HEK293 (cell line): ENCODE measurements at regions not wholly inside any gene's neighbourhood (a gene's known extent, or its start where the extent isn't known, plus 50 kb on each side); places are given as distances from the start of the nearest gene placed in this dataset.

Experiments used
- CTCF ChIA-PET: fragments of 350-600 bp; formaldehyde crosslinking; extraction: SDS; loops from one replicate; lab custom pipeline; 2021; ENCODE audit warnings: antibody characterized with exemption; lab: Yijun Ruan, JAX
- POLR2A ChIA-PET: fragments of 300-600 bp; formaldehyde crosslinking; extraction: SDS; loops from one replicate; lab custom pipeline; 2020; ENCODE audit warnings: antibody characterized with exemption, inconsistent platforms; lab: Yijun Ruan, JAX
- H3K27ac ChIP-seq: fragments of 200-500 bp; sonication (Bioruptor generic); 2 replicates; pipeline ENCODE4 v1.5.1; 2014; ENCODE audit warnings: low read depth, low read length, control low read depth, inconsistent platforms; ENCODE audit errors: extremely low read depth
- H3K36me3 ChIP-seq, 2 experiments: fragments of 200-500 bp in 1 of 2; sonication (Bioruptor generic) in 1 of 2; 1 replicate in 1 of 2; 2 replicates in 1 of 2; pipeline ENCODE4 v1.5.1; 2014 to 2017; ENCODE audit warnings: inconsistent platforms in 2 of 2, low read length in 2 of 2; ENCODE audit not compliant: control insufficient read depth in 2 of 2, insufficient read depth in 1 of 2
- H3K4me1 ChIP-seq: fragments of 200-500 bp; sonication (Bioruptor generic); 2 replicates; pipeline ENCODE4 v1.5.1; 2014; ENCODE audit warnings: mild to moderate bottlenecking, low read length, inconsistent platforms; ENCODE audit not compliant: control insufficient read depth, insufficient read depth
- H3K4me3 ChIP-seq: 2 replicates; pipeline ENCODE4 v1.5.1; 2011; ENCODE audit warnings: low read depth, mild to moderate bottlenecking, control low read depth, low read length, moderate library complexity
- H3K9me3 ChIP-seq: fragments of 200-500 bp; sonication (Bioruptor generic); 2 replicates; pipeline ENCODE4 v1.5.1; 2014; ENCODE audit warnings: low read depth, low read length, inconsistent platforms; ENCODE audit not compliant: control insufficient read depth, insufficient read depth
- KLF1 ChIP-seq: fragments of 450-650 bp; formaldehyde crosslinking; IDR thresholded peaks from 2 replicates; pipeline ENCODE4 v1.5.1; 2016; ENCODE audit warnings: missing biosample characterization, missing genetic modification characterization
- KLF9 ChIP-seq: fragments of 450-650 bp; formaldehyde crosslinking; IDR thresholded peaks from 2 replicates; pipeline ENCODE4 v1.5.1; 2016; ENCODE audit warnings: missing biosample characterization, missing genetic modification characterization, low read depth
- OSR2 ChIP-seq: fragments of 450-650 bp; formaldehyde crosslinking; IDR thresholded peaks from 2 replicates; pipeline ENCODE4 v1.5.1; 2016; ENCODE audit warnings: missing biosample characterization, missing genetic modification characterization
- SETDB1 ChIP-seq: IDR thresholded peaks from one replicate; pipeline ENCODE4 v1.6.1; 2017; ENCODE audit warnings: mild to moderate bottlenecking, low read length, moderate library complexity, mixed read lengths; ENCODE audit not compliant: insufficient read length
- TRIM28 ChIP-seq: IDR thresholded peaks from 2 replicates; pipeline ENCODE4 v1.6.1; 2011; ENCODE audit warnings: low read length, control low read depth, borderline replicate concordance
- ZFP69B ChIP-seq: fragments of 450-650 bp; formaldehyde crosslinking; IDR thresholded peaks from 2 replicates; pipeline ENCODE4 v1.5.1; 2016; ENCODE audit warnings: missing biosample characterization, missing genetic modification characterization
- ZNF132 ChIP-seq: fragments of 450-650 bp; formaldehyde crosslinking; IDR thresholded peaks from 2 replicates; pipeline ENCODE4 v1.5.1; 2017; ENCODE audit warnings: missing biosample characterization, missing genetic modification characterization, borderline replicate concordance
- ZNF184 ChIP-seq: fragments of 450-650 bp; IDR thresholded peaks from 2 replicates; pipeline ENCODE4 v1.5.1; 2018; ENCODE audit warnings: missing biosample characterization, mild to moderate bottlenecking, missing genetic modification characterization
- ZNF211 ChIP-seq: fragments of 450-650 bp; formaldehyde crosslinking; IDR thresholded peaks from 2 replicates; pipeline ENCODE4 v1.5.1; 2016; ENCODE audit warnings: low read depth, missing biosample characterization, missing genetic modification characterization
- ZNF221 ChIP-seq: fragments of 450-650 bp; formaldehyde crosslinking; IDR thresholded peaks from 2 replicates; pipeline ENCODE4 v1.5.1; 2017; ENCODE audit warnings: missing biosample characterization, missing genetic modification characterization, borderline replicate concordance
- ZNF324 ChIP-seq: fragments of 450-650 bp; formaldehyde crosslinking; IDR thresholded peaks from 2 replicates; pipeline ENCODE4 v1.5.1; 2016; ENCODE audit warnings: missing biosample characterization, missing genetic modification characterization
- ZNF394 ChIP-seq: fragments of 450-650 bp; formaldehyde crosslinking; IDR thresholded peaks from 2 replicates; pipeline ENCODE4 v1.5.1; 2016; ENCODE audit warnings: missing biosample characterization, missing genetic modification characterization, mild to moderate bottlenecking, moderate library complexity, borderline replicate concordance
- ZNF426 ChIP-seq: fragments of 450-650 bp; formaldehyde crosslinking; IDR thresholded peaks from 2 replicates; pipeline ENCODE4 v1.5.1; 2017; ENCODE audit warnings: missing biosample characterization, missing genetic modification characterization, mild to moderate bottlenecking, inconsistent platforms, moderate library complexity
- ZNF510 ChIP-seq: fragments of 450-650 bp; formaldehyde crosslinking; IDR thresholded peaks from 2 replicates; pipeline ENCODE4 v1.5.1; 2018; ENCODE audit warnings: mild to moderate bottlenecking, missing genetic modification characterization, missing biosample characterization; ENCODE audit not compliant: insufficient replicate concordance
- ZNF585B ChIP-seq: fragments of 450-650 bp; formaldehyde crosslinking; IDR thresholded peaks from 2 replicates; pipeline ENCODE4 v1.5.1; 2016; ENCODE audit warnings: missing biosample characterization, missing genetic modification characterization
- ZNF623 ChIP-seq: fragments of 450-650 bp; formaldehyde crosslinking; IDR thresholded peaks from 2 replicates; pipeline ENCODE4 v1.5.1; 2016; ENCODE audit warnings: missing biosample characterization, missing genetic modification characterization
- ZNF843 ChIP-seq: fragments of 450-650 bp; formaldehyde crosslinking; IDR thresholded peaks from 2 replicates; pipeline ENCODE4 v1.5.1; 2016; ENCODE audit warnings: missing biosample characterization, missing genetic modification characterization
- TF ChIP-seq, protein P1 (sequence below): fragments of 450-650 bp; formaldehyde crosslinking; IDR thresholded peaks from 2 replicates; pipeline ENCODE4 v1.5.1; 2016; ENCODE audit warnings: missing biosample characterization, missing genetic modification characterization
- TF ChIP-seq, protein P2 (sequence below): fragments of 450-650 bp; formaldehyde crosslinking; conservative IDR thresholded peaks from 2 replicates; pipeline ENCODE4 v1.5.1; 2016; ENCODE audit warnings: low read depth, missing biosample characterization, missing genetic modification characterization
- TF ChIP-seq, protein P3 (sequence below): fragments of 450-650 bp; formaldehyde crosslinking; conservative IDR thresholded peaks from 2 replicates; pipeline ENCODE4 v1.5.1; 2016; ENCODE audit warnings: low read depth, missing biosample characterization, missing genetic modification characterization

DNA sequence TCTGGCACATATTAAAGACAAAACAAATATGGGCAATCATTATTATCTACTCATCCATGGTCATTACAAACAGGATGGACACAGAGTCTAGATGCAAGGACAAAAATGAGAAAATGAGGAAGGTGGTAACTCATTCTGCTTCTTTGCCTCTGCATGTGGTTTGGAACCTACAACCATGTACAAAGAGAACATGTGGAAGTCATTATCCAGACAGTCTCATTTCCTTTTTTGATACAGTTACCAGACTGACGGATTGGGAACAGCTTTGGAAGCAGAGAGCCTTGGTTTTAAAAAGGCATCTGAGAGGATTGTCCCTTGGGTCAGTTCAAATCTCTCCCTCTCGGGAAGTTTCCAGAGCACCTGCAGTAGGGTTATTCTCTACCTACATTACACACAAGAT lies 433.4 kb upstream of the TNC start (continued):
- TF ChIP-seq OSR2 (tag by site-specific recombination) (no peak), ZFP69B (tag by site-specific recombination) (no peak), ZNF211 (tag by site-specific recombination) (no peak), ZNF324 (tag by site-specific recombination) (no peak), ZNF132 (tag by site-specific recombination) (no peak)
- TF ChIP-seq, protein P1, sequence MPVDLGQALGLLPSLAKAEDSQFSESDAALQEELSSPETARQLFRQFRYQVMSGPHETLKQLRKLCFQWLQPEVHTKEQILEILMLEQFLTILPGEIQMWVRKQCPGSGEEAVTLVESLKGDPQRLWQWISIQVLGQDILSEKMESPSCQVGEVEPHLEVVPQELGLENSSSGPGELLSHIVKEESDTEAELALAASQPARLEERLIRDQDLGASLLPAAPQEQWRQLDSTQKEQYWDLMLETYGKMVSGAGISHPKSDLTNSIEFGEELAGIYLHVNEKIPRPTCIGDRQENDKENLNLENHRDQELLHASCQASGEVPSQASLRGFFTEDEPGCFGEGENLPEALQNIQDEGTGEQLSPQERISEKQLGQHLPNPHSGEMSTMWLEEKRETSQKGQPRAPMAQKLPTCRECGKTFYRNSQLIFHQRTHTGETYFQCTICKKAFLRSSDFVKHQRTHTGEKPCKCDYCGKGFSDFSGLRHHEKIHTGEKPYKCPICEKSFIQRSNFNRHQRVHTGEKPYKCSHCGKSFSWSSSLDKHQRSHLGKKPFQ: no peak

DNA sequence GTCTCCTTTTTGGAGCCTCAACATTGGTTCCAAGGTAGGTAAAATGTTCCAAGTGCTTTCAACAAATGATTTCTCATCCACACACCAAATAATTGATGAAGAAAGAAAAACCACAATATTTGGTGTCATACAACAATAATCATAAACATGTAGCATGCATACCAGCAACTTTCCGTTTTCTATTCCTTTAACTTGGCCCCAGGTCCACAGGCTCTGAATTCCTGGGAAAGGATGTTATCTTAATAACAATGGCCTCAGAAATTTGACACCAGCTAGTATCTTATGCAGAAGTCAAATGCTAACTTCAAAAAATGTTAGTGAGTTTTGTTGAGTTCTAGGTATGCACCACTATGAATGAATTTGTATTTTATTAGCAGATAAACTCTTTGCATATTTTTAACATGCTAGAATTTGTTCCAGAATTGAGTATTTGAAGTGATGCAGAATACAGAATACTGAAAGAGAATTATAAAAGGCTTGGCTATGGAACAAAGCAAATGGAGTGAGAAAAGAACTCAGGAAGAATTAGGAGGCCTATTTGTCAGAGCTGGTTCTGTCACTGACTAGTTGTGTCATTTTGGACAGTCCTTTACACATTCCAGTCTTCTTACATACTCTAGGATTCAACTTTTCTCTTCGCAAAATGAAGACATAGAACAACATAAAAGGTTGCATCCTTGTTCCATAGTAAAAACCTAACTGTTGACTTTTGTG lies 435.3 kb upstream of the TNC start:
- Histone ChIP-seq H3K4me3 (no peak overlapping the region), H3K27ac (no peak overlapping the region), H3K4me1 (no peaks in the 10 kb centered on the region), H3K36me3 (no peaks in the 10 kb centered on the region), H3K9me3 (no peaks in the 10 kb centered on the region)
- ChIA-PET POLR2A (no interaction called here), CTCF (interaction anchor here (0.6 kb wide), 1 partner anchor 381 kb away, joined by 4 read pairs; no protein-coding TSS in a partner anchor)
- no peak for TF ChIP-seq KLF1
- no peak for TF ChIP-seq ZNF843 (tag by site-specific recombination)

DNA sequence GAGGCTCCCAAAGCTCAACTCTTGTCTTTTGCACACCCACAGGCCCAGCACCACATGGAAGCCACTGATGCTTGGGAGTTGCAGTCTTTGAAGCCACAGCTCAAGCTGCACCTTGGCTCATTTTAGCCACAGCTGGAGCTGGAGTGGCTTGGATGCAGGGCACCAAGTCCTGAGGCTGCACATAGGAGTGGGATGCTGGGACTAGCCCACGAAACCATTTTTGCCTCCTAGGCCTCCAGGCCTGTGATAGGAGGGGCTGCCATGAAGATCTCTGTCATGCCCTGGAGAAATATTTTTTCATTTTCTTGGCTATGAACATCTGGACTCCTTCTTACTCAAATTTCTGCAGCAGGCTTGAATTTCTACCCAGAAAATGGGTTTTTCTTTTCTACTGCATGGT lies 438.5 kb upstream of the TNC start:
- Histone ChIP-seq H3K9me3 (no peaks in the 10 kb centered on the region), H3K36me3 (no peaks in the 10 kb centered on the region), H3K27ac (no peak overlapping the region)
- POLR2A ChIA-PET: no interaction called here
- TF ChIP-seq SETDB1: peak; percentile 91
- peak; percentile 87; the same call in 1 of the 2 replicates for TF ChIP-seq TRIM28
- no peak for TF ChIP-seq ZNF184
- TF ChIP-seq ZNF585B (tag by site-specific recombination): peak; percentile 94
- TF ChIP-seq, all 188 proteins: peak for 3
- Histone ChIP-seq H3K4me3 (no peak overlapping the region), H3K4me1 (no peaks in the 10 kb centered on the region)
- CTCF ChIA-PET: no interaction called here

DNA sequence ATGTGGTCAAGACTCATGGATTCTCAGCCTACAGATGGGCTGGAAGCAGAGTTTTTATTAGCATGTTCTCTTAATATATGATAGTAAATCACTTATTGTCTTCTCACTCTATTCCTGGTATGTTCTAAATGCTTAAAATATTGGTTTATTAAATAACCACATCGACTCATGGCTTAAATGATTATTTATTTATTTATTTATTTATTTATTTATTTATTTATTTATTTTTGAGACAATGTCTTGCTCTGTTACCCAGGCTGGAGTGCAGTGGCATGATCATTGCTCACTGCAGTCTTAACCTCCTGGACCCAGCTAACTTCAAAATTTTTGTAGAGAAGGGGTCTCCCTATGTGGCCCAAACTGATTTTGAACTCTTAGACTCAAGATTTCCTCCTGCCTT lies 457.2 kb upstream of the TNC start:
- no peak overlapping the region for H3K4me3 ChIP-seq
- ChIA-PET CTCF (interaction anchor here (0.6 to 1.2 kb wide), 3 partner anchors 15 to 425 kb away, joined by 3 read pairs; no protein-coding TSS in a partner anchor), POLR2A (no interaction called here)
- no peak overlapping the region for H3K27ac ChIP-seq
- H3K9me3 ChIP-seq: no peaks in the 10 kb centered on the region
- H3K36me3 ChIP-seq: no peaks in the 10 kb centered on the region
- no peaks in the 10 kb centered on the region for H3K4me1 ChIP-seq
- peak; percentile 32 for TF ChIP-seq ZNF510 (tag by site-specific recombination)
- TF ChIP-seq, protein P2, sequence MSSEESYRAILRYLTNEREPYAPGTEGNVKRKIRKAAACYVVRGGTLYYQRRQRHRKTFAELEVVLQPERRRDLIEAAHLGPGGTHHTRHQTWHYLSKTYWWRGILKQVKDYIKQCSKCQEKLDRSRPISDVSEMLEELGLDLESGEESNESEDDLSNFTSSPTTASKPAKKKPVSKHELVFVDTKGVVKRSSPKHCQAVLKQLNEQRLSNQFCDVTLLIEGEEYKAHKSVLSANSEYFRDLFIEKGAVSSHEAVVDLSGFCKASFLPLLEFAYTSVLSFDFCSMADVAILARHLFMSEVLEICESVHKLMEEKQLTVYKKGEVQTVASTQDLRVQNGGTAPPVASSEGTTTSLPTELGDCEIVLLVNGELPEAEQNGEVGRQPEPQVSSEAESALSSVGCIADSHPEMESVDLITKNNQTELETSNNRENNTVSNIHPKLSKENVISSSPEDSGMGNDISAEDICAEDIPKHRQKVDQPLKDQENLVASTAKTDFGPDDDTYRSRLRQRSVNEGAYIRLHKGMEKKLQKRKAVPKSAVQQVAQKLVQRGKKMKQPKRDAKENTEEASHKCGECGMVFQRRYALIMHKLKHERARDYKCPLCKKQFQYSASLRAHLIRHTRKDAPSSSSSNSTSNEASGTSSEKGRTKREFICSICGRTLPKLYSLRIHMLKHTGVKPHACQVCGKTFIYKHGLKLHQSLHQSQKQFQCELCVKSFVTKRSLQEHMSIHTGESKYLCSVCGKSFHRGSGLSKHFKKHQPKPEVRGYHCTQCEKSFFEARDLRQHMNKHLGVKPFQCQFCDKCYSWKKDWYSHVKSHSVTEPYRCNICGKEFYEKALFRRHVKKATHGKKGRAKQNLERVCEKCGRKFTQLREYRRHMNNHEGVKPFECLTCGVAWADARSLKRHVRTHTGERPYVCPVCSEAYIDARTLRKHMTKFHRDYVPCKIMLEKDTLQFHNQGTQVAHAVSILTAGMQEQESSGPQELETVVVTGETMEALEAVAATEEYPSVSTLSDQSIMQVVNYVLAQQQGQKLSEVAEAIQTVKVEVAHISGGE (tag by site-specific recombination): peak; percentile 51
- peak; percentile 67 for TF ChIP-seq ZNF426 (tag by site-specific recombination)
- TF ChIP-seq KLF9 (tag by site-specific recombination): no peak
- TF ChIP-seq ZNF394 (tag by site-specific recombination): peak; percentile 65; the same call in 1 of the 2 replicates
- no peak for TF ChIP-seq ZNF221 (tag by site-specific recombination)
- TF ChIP-seq ZNF623: peak; percentile 53
- TF ChIP-seq, protein P3, sequence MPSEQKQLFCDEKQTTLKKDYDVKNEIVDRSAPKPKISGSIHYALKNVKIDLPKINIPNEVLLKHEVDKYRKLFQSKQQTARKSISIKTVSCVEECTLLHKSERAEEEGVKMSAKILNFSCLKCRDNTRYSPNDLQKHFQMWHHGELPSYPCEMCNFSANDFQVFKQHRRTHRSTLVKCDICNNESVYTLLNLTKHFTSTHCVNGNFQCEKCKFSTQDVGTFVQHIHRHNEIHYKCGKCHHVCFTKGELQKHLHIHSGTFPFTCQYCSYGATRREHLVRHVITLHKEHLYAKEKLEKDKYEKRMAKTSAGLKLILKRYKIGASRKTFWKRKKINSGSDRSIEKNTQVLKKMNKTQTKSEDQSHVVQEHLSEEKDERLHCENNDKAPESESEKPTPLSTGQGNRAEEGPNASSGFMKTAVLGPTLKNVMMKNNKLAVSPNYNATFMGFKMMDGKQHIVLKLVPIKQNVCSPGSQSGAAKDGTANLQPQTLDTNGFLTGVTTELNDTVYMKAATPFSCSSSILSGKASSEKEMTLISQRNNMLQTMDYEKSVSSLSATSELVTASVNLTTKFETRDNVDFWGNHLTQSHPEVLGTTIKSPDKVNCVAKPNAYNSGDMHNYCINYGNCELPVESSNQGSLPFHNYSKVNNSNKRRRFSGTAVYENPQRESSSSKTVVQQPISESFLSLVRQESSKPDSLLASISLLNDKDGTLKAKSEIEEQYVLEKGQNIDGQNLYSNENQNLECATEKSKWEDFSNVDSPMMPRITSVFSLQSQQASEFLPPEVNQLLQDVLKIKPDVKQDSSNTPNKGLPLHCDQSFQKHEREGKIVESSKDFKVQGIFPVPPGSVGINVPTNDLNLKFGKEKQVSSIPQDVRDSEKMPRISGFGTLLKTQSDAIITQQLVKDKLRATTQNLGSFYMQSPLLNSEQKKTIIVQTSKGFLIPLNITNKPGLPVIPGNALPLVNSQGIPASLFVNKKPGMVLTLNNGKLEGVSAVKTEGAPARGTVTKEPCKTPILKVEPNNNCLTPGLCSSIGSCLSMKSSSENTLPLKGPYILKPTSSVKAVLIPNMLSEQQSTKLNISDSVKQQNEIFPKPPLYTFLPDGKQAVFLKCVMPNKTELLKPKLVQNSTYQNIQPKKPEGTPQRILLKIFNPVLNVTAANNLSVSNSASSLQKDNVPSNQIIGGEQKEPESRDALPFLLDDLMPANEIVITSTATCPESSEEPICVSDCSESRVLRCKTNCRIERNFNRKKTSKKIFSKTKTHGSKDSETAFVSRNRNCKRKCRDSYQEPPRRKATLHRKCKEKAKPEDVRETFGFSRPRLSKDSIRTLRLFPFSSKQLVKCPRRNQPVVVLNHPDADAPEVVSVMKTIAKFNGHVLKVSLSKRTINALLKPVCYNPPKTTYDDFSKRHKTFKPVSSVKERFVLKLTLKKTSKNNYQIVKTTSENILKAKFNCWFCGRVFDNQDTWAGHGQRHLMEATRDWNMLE (tag by site-specific recombination): peak; percentile 70
